ENCODE measurements at regions not wholly inside any gene's neighbourhood (a gene's known extent, or its start where the extent isn't known, plus 50 kb on each side); places are given as distances from the start of the nearest gene placed in this dataset.

DNA sequence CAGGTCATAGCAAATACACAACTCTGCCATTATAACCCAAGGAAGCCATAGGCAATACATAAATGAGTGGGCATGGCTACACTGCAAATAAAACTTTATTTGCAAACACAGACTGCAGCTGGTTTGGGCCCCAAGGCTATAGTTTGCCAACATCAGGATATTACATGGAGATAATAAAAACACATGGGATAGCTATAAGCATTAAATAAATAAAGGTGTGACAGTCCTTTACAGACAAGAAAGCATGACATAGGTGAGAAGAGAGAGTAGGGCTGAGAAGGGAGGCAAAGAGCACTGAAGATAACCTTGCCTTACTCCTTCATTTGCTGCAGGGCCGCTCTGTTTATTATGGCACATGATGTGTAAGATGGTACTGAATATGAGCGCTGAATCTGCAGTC is 135.1 kb upstream of the GHITM start:
- no peak for DNase-seq (ENCODE audit: low spot score)
- Mint-ChIP-seq H3K27me3 (ENCODE audit: low read depth) (peaks cover 13% of the 10 kb centered on the region), H3K4me1 (ENCODE audit: low read depth) (no peaks in the 10 kb centered on the region), H3K27ac (ENCODE audit: unreplicated experiment) (no peak overlapping the region), H3K36me3 (ENCODE audit: low read depth) (no peaks in the 10 kb centered on the region), H3K9me3 (ENCODE audit: low read depth) (no peaks in the 10 kb centered on the region), H3K4me3 (ENCODE audit: unreplicated experiment) (no peak overlapping the region)
- TF ChIP-seq, protein P1, sequence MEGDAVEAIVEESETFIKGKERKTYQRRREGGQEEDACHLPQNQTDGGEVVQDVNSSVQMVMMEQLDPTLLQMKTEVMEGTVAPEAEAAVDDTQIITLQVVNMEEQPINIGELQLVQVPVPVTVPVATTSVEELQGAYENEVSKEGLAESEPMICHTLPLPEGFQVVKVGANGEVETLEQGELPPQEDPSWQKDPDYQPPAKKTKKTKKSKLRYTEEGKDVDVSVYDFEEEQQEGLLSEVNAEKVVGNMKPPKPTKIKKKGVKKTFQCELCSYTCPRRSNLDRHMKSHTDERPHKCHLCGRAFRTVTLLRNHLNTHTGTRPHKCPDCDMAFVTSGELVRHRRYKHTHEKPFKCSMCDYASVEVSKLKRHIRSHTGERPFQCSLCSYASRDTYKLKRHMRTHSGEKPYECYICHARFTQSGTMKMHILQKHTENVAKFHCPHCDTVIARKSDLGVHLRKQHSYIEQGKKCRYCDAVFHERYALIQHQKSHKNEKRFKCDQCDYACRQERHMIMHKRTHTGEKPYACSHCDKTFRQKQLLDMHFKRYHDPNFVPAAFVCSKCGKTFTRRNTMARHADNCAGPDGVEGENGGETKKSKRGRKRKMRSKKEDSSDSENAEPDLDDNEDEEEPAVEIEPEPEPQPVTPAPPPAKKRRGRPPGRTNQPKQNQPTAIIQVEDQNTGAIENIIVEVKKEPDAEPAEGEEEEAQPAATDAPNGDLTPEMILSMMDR (IDR thresholded peaks at IDR 0.05), result no peak

DNA sequence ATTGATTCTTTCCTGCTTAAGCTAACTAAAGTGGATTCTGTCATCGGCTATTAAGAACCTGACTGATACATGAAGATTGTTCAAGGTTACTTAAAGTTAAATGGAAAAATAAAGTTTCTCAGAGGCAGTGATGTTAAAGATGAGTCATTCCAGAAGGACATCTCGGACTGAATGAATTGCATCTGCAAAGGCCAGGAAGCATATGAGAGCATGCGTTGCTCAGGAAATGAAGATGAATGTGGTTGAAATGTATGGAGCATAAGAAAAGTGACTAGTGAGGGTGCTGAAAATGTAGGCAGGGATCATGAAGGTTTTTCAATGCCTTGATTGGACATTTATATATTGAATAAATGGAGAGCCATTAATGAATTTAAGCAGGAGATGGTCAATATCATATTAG is 133.9 kb upstream of the GHITM start:
- no peaks in the 10 kb centered on the region for H3K9me3 Mint-ChIP-seq (ENCODE audit: low read depth)
- H3K27me3 Mint-ChIP-seq (ENCODE audit: low read depth), result peaks cover 11% of the 10 kb centered on the region
- no peak overlapping the region for H3K27ac Mint-ChIP-seq (ENCODE audit: unreplicated experiment)
- TF ChIP-seq, protein P1 (IDR thresholded peaks at IDR 0.05), result no peak
- no peak for DNase-seq (ENCODE audit: low spot score)
- H3K36me3 Mint-ChIP-seq (ENCODE audit: low read depth), result no peaks in the 10 kb centered on the region
- H3K4me1 Mint-ChIP-seq (ENCODE audit: low read depth), result no peaks in the 10 kb centered on the region
- H3K4me3 Mint-ChIP-seq (ENCODE audit: unreplicated experiment), result no peak overlapping the region

DNA sequence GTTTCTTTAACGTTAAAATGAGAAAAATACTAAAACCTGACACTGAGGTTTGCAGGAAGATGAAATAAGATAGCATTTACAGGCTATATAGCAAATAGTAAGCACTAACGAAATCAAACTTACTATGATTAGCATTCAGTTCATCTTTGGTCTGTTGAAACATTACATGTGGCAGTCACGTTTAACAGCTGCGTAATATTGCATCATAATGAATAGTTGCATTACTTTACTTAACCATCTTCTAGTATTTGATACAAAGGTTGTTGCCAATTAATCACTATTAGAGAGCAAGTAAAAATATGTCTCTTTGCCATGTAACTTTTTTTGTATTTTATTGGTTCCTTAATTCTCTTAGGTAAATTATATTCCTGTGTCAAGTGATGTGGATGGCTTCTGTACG is 131.8 kb upstream of the GHITM start:
- Mint-ChIP-seq H3K36me3 (ENCODE audit: low read depth) (no peaks in the 10 kb centered on the region), H3K4me1 (ENCODE audit: low read depth) (no peaks in the 10 kb centered on the region), H3K9me3 (ENCODE audit: low read depth) (no peaks in the 10 kb centered on the region), H3K27me3 (ENCODE audit: low read depth) (peaks cover 16% of the 10 kb centered on the region), H3K4me3 (ENCODE audit: unreplicated experiment) (no peak overlapping the region), H3K27ac (ENCODE audit: unreplicated experiment) (no peak overlapping the region)
- TF ChIP-seq, protein P1 (IDR thresholded peaks at IDR 0.05), result no peak
- DNase-seq (ENCODE audit: low spot score), result no peak

DNA sequence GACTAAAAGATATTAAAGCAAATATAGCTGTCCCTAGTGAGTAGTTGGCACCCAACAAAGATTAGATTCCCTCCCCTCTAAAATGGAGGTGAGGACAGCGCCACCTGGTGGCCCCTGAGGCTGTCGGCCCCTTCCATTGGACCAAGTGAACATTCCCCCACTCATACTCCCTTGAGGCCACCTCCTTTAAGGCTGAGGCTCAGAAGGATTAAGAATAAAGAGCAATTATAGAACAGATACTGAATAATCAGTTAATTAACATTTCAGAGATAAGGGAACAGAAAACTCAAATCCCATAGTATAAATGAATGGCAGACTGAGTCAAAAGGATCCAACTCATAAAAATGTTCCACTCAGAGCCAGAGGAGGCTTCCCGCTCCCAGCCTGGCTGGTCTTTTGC is 130.4 kb upstream of the GHITM start:
- Mint-ChIP-seq H3K27me3 (ENCODE audit: low read depth) (peaks cover 17% of the 10 kb centered on the region), H3K36me3 (ENCODE audit: low read depth) (no peaks in the 10 kb centered on the region), H3K27ac (ENCODE audit: unreplicated experiment) (no peak overlapping the region), H3K4me3 (ENCODE audit: unreplicated experiment) (no peak overlapping the region), H3K4me1 (ENCODE audit: low read depth) (no peaks in the 10 kb centered on the region), H3K9me3 (ENCODE audit: low read depth) (no peaks in the 10 kb centered on the region)
- TF ChIP-seq, protein P1 (IDR thresholded peaks at IDR 0.05), result peak; percentile 73
- DNase-seq (ENCODE audit: low spot score), result no peak

DNA sequence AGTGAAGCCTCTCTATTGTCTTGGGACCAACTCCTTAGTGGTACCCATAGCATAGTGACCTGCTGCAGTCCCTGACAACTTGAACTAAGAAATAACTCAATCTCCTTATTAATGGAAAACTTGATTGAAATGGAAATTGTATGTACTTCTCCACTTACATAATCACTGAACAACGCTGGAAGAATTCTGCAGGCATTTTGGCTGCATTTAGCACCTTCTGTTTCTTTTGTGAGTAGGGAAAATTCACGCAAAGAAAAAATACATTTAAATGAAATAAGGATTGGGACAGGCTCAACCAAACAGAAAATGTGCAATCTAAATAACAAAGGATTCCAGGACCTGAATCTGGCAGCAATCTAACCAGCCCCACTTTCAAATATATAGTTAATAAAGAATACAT is 126.9 kb upstream of the GHITM start:
- TF ChIP-seq, protein P1 (IDR thresholded peaks at IDR 0.05), result no peak
- H3K36me3 Mint-ChIP-seq (ENCODE audit: low read depth), result no peaks in the 10 kb centered on the region
- no peak for DNase-seq (ENCODE audit: low spot score)
- no peak overlapping the region for H3K4me3 Mint-ChIP-seq (ENCODE audit: unreplicated experiment)
- peaks cover 1% of the 10 kb centered on the region for H3K9me3 Mint-ChIP-seq (ENCODE audit: low read depth)
- H3K27me3 Mint-ChIP-seq (ENCODE audit: low read depth), result peaks cover 29% of the 10 kb centered on the region
- no peaks in the 10 kb centered on the region for H3K4me1 Mint-ChIP-seq (ENCODE audit: low read depth)
- no peak overlapping the region for H3K27ac Mint-ChIP-seq (ENCODE audit: unreplicated experiment)
